HG02798 (cell line): ENCODE measurements at regions not wholly inside any gene's neighbourhood (a gene's known extent, or its start where the extent isn't known, plus 50 kb on each side); places are given as distances from the start of the nearest gene placed in this dataset.

Experiments used
- ATAC-seq: cut with Tn5 transposase; IDR thresholded peaks from one replicate; pipeline ENCODE4 v1.9.1; 2021; ENCODE audit warnings: mild to moderate bottlenecking; ENCODE audit not compliant: unreplicated experiment, poor library complexity

- ATAC-seq, result no peak
Observed at GRCh38 chr12:39127401-39127800, 222.0 kb upstream of the CPNE8 start.

GRCh38 chr12:39125566-39125965 lies 220.2 kb upstream of the CPNE8 start:
- ATAC-seq, result no peak

- ATAC-seq, result no peak
Observed at GRCh38 chr12:39124768-39125167, 219.4 kb upstream of the CPNE8 start.

GRCh38 chr12:39123580-39124253 lies 218.3 kb upstream of the CPNE8 start:
- no peak for ATAC-seq

- ATAC-seq, result no peak
Observed at GRCh38 chr12:39122562-39123204, 217.3 kb upstream of the CPNE8 start.

- ATAC-seq, result no peak
Observed at GRCh38 chr12:39116861-39117260, 211.5 kb upstream of the CPNE8 start.

GRCh38 chr12:39112064-39112463 lies 206.7 kb upstream of the CPNE8 start:
- no peak for ATAC-seq

- no peak for ATAC-seq
Observed at GRCh38 chr12:39105111-39105510, 199.7 kb upstream of the CPNE8 start.

- ATAC-seq, result peak; percentile 96
Observed at GRCh38 chr12:39103552-39104165, 198.3 kb upstream of the CPNE8 start.

GRCh38 chr12:39102474-39103209 lies 197.3 kb upstream of the CPNE8 start:
- ATAC-seq, result no peak

GRCh38 chr12:39095636-39096330 lies 190.4 kb upstream of the CPNE8 start:
- no peak for ATAC-seq

- ATAC-seq, result peak; percentile 42
Observed at GRCh38 chr12:39081910-39082309, 176.5 kb upstream of the CPNE8 start.

- ATAC-seq, result no peak
Observed at GRCh38 chr12:39077226-39077625, 171.8 kb upstream of the CPNE8 start.

GRCh38 chr12:39074063-39074462 lies 168.7 kb upstream of the CPNE8 start:
- no peak for ATAC-seq

- ATAC-seq, result no peak
Observed at GRCh38 chr12:39072658-39073057, 167.3 kb upstream of the CPNE8 start.

GRCh38 chr12:39071611-39072010 lies 166.2 kb upstream of the CPNE8 start:
- no peak for ATAC-seq

GRCh38 chr12:39070775-39071174 lies 165.4 kb upstream of the CPNE8 start:
- ATAC-seq, result no peak

GRCh38 chr12:39065455-39065854 lies 160.1 kb upstream of the CPNE8 start:
- ATAC-seq, result no peak

GRCh38 chr12:39064708-39065107 lies 159.3 kb upstream of the CPNE8 start:
- no peak for ATAC-seq

GRCh38 chr12:39062266-39062996 lies 157.0 kb upstream of the CPNE8 start:
- no peak for ATAC-seq
